Hepatocyte (in vitro differentiated cells): ENCODE measurements at regions not wholly inside any gene's neighbourhood (a gene's known extent, or its start where the extent isn't known, plus 50 kb on each side); places are given as distances from the start of the nearest gene placed in this dataset.

Source experiments
- DNase-seq: peaks from one replicate; pipeline ENCODE4 v3.0.0-alpha.2; 2016; ENCODE audit warnings: low spot score
- H2AFZ ChIP-seq: fragments of 200-600 bp; sonication (generic); 2 replicates; pipeline ENCODE4 v1.6.0; 2016; ENCODE audit warnings: antibody characterized with exemption, mild to moderate bottlenecking
- H3K27ac ChIP-seq: fragments of 200-600 bp; sonication (generic); 2 replicates; pipeline ENCODE4 v1.5.1; 2016; ENCODE audit warnings: mild to moderate bottlenecking
- H3K27me3 ChIP-seq: fragments of 200-600 bp; sonication (generic); 2 replicates; pipeline ENCODE4 v1.6.1; 2016
- H3K36me3 ChIP-seq: fragments of 200-600 bp; sonication (generic); replicated peaks from 2 replicates; pipeline ENCODE4 v1.5.1; 2016; ENCODE audit warnings: low read depth; ENCODE audit not compliant: insufficient read depth
- H3K4me1 ChIP-seq: fragments of 200-600 bp; sonication (generic); 2 replicates; pipeline ENCODE4 v1.5.1; 2016; ENCODE audit warnings: mild to moderate bottlenecking, moderate library complexity; ENCODE audit not compliant: insufficient read depth
- H3K4me2 ChIP-seq: fragments of 200-600 bp; sonication (generic); 2 replicates; pipeline ENCODE4 v1.6.0; 2016
- H3K4me3 ChIP-seq: fragments of 200-600 bp; sonication (generic); 2 replicates; pipeline ENCODE4 v1.5.1; 2016; ENCODE audit warnings: mild to moderate bottlenecking
- H3K79me2 ChIP-seq: fragments of 200-600 bp; sonication (generic); 2 replicates; pipeline ENCODE4 v1.6.0; 2017; ENCODE audit warnings: mild to moderate bottlenecking
- H3K9me2 ChIP-seq: fragments of 200-600 bp; sonication (generic); replicated peaks from 2 replicates; pipeline ENCODE4 v1.6.0; 2017; ENCODE audit warnings: mild to moderate bottlenecking; ENCODE audit not compliant: insufficient read depth
- H3K9me3 ChIP-seq: fragments of 200-600 bp; sonication (generic); 2 replicates; pipeline ENCODE4 v1.5.1; 2016; ENCODE audit warnings: low read depth, mild to moderate bottlenecking
- H4K20me1 ChIP-seq: fragments of 200-600 bp; sonication (generic); 2 replicates; pipeline ENCODE4 v1.6.0; 2016; ENCODE audit warnings: mild to moderate bottlenecking; ENCODE audit not compliant: insufficient read depth, poor library complexity, severe bottlenecking
- CTCF ChIP-seq: fragments of 200-600 bp; sonication (generic); IDR thresholded peaks from 2 replicates; pipeline ENCODE4 v1.5.1; 2016; ENCODE audit warnings: antibody characterized with exemption, mild to moderate bottlenecking; ENCODE audit not compliant: poor library complexity
- EZH2 ChIP-seq: fragments of 200-600 bp; sonication (generic); IDR thresholded peaks from 2 replicates; pipeline ENCODE4 v1.6.1; 2016; ENCODE audit warnings: antibody characterized with exemption, mild to moderate bottlenecking, borderline replicate concordance
- EZH2phosphoT487 ChIP-seq: fragments of 200-600 bp; sonication (generic); IDR thresholded peaks from one replicate; pipeline ENCODE4 v1.6.1; 2018; ENCODE audit warnings: antibody characterized with exemption, mild to moderate bottlenecking, low read depth, moderate library complexity; ENCODE audit not compliant: unreplicated experiment, severe bottlenecking
- WGBS: methylation state at CpG from one replicate; pipeline ENCODE4 v1.1.6; 2016; ENCODE audit warnings: low lambda C conversion rate; ENCODE audit errors: missing lambda C conversion rate; 5-methylcytosine and 5-hydroxymethylcytosine counted together

DNA sequence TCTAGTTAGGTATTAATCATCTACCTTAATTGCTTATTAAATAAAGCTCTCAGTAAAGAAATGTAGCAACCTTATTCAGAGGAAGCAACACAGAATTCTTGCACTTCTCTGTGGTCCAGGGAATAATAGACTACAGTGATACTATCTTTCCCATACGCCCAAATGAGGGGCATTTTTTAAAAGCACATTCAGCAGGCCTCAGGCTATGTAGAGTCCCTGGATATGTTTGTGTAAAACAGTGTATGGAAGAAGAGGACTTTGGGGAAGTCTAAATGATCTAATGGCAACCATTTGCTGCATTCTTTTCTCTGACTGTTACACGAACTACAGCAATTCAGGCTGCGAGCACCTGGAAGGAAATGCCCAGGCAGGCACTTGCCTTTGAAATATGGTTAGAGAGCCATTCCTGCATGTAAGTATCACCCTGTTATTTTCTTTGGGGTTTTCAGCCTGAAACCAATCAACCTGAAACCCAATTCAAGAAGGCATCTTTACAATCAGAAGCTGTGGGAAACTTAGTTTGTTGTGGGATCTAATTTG, 1814.7 kb upstream of the CELF4 start:
- Histone ChIP-seq H3K9me2 (no peaks in the 10 kb centered on the region), H3K27ac (no peak overlapping the region), H2AFZ (peak overlapping the region; percentile 21), H3K4me2 (no peak overlapping the region), H3K79me2 (no peaks in the 10 kb centered on the region), H3K4me1 (peaks cover 6% of the 10 kb centered on the region), H3K36me3 (no peaks in the 10 kb centered on the region), H3K9me3 (no peaks in the 10 kb centered on the region), H3K27me3 (no peaks in the 10 kb centered on the region), H3K4me3 (no peak overlapping the region), H4K20me1 (no peaks in the 10 kb centered on the region)
- TF ChIP-seq CTCF (no peak), EZH2phosphoT487 (no peak), EZH2 (no peak)
- 58% methylated on average over 3 of the region's 3 CpGs for WGBS
- DNase-seq = no peak

DNA sequence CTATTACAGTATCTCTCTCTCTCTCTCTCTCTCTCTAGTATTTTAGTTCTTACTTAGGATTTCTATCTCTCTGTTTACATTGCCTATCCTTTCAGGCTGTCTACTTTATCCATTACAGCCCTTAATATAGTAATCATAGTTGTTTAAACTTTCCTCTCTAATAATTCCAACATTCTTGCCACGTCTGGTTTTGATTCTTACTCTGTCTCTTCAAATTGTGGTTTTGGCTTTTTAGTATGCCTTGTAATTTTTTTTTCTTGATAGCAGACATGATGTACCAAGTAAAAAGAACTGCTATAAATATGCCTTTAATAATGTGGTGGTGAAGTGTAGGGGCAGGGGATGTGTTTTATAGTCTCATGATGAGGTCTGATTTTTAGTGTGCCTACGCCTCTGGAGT, 1809.5 kb upstream of the CELF4 start:
- no peaks in the 10 kb centered on the region for H3K27me3 ChIP-seq
- H3K4me2 ChIP-seq = no peak overlapping the region
- H3K9me3 ChIP-seq = no peaks in the 10 kb centered on the region
- H3K4me1 ChIP-seq = peaks cover 1% of the 10 kb centered on the region
- WGBS = 40% methylated on average over 2 of the region's 2 CpGs
- H3K27ac ChIP-seq = no peak overlapping the region
- TF ChIP-seq EZH2phosphoT487 (no peak), CTCF (no peak), EZH2 (no peak)
- H3K9me2 ChIP-seq = no peaks in the 10 kb centered on the region
- H3K36me3 ChIP-seq = no peaks in the 10 kb centered on the region
- H3K79me2 ChIP-seq = no peaks in the 10 kb centered on the region
- no peak for DNase-seq
- no peak overlapping the region for H3K4me3 ChIP-seq
- no peaks in the 10 kb centered on the region for H4K20me1 ChIP-seq
- no peak overlapping the region for H2AFZ ChIP-seq

- no peak for TF ChIP-seq EZH2
- no peak for TF ChIP-seq EZH2phosphoT487
- no peak for TF ChIP-seq CTCF
- H3K4me2 ChIP-seq = no peak overlapping the region
- no peak overlapping the region for H2AFZ ChIP-seq
- WGBS = 97% methylated on average over 1 of the region's 1 CpG
- no peaks in the 10 kb centered on the region for H4K20me1 ChIP-seq
- no peak for DNase-seq
- H3K4me3 ChIP-seq = no peak overlapping the region
- no peaks in the 10 kb centered on the region for H3K79me2 ChIP-seq
- no peak overlapping the region for H3K27ac ChIP-seq
- H3K9me3 ChIP-seq = no peaks in the 10 kb centered on the region
- H3K9me2 ChIP-seq = no peaks in the 10 kb centered on the region
- no peaks in the 10 kb centered on the region for H3K27me3 ChIP-seq
- H3K4me1 ChIP-seq = no peaks in the 10 kb centered on the region
- no peaks in the 10 kb centered on the region for H3K36me3 ChIP-seq
Observed at GRCh38 chr18:39371996-39372395, 1806.4 kb upstream of the CELF4 start.

DNA sequence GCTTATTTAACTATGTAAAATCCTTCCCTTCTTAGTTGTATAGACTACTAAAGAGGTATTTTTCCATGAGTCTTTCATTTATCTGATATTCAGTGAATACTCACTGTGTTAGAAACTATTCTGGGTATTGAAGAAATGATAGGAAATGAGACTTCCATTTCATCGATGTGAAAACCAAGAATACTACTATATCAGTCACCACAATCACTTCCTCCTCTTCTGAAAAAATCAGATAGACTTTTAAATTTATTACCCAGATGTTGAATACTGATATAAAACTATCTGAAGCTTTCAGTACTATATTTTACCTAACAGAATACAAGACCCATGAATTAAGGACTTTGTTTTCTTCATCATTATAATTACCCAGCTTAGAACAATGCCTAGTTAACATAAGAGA, 1801.1 kb upstream of the CELF4 start:
- no peaks in the 10 kb centered on the region for H3K9me2 ChIP-seq
- no peak overlapping the region for H3K27ac ChIP-seq
- no peaks in the 10 kb centered on the region for H3K4me1 ChIP-seq
- H3K9me3 ChIP-seq = no peaks in the 10 kb centered on the region
- no peaks in the 10 kb centered on the region for H3K79me2 ChIP-seq
- DNase-seq = no peak
- no peaks in the 10 kb centered on the region for H3K36me3 ChIP-seq
- H3K4me3 ChIP-seq = no peak overlapping the region
- no peak overlapping the region for H2AFZ ChIP-seq
- TF ChIP-seq CTCF = no peak
- H4K20me1 ChIP-seq = no peaks in the 10 kb centered on the region
- H3K27me3 ChIP-seq = no peaks in the 10 kb centered on the region
- WGBS = 92% methylated on average over 1 of the region's 1 CpG
- H3K4me2 ChIP-seq = no peak overlapping the region
